Keratinocyte (primary cell): ENCODE measurements at regions not wholly inside any gene's neighbourhood (a gene's known extent, or its start where the extent isn't known, plus 50 kb on each side); places are given as distances from the start of the nearest gene placed in this dataset.

ENCODE experiments used
- CTCF ChIP-seq, 3 experiments: IDR thresholded peaks in 1 of 3; conservative IDR thresholded peaks in 1 of 3; optimal IDR thresholded peaks in 1 of 3; 2 replicates in 2 of 3; 3 replicates in 1 of 3; pipeline versions ENCODE3 to v1.5.1; 2011; ENCODE audit warnings: low read length in 3 of 3, mild to moderate bottlenecking in 3 of 3, moderate library complexity in 2 of 3, control low read depth in 1 of 3, inconsistent platforms in 1 of 3; ENCODE audit not compliant: insufficient read depth in 2 of 3; ENCODE audit errors: extremely low read depth in 1 of 3
- EZH2 ChIP-seq: IDR thresholded peaks from one replicate; pipeline ENCODE4 v1.6.1; 2012; ENCODE audit warnings: inconsistent platforms, mild to moderate bottlenecking, low read length, moderate library complexity

GRCh38 chr2:150675807-150676206 lies 188.3 kb upstream of the RND3 start:
- TF ChIP-seq CTCF (optimal IDR thresholded peaks at IDR 0.05 in 1 of 3, IDR thresholded peaks at IDR 0.05 in 1 of 3, conservative IDR thresholded peaks at IDR 0.05 in 1 of 3; ENCODE audit: extremely low read depth in 1 of 3, insufficient read depth in 2 of 3, low read length in 3 of 3) (no peak), EZH2 (no peak)
